ENCODE measurements at regions not wholly inside any gene's neighbourhood (a gene's known extent, or its start where the extent isn't known, plus 50 kb on each side); places are given as distances from the start of the nearest gene placed in this dataset.

DNA sequence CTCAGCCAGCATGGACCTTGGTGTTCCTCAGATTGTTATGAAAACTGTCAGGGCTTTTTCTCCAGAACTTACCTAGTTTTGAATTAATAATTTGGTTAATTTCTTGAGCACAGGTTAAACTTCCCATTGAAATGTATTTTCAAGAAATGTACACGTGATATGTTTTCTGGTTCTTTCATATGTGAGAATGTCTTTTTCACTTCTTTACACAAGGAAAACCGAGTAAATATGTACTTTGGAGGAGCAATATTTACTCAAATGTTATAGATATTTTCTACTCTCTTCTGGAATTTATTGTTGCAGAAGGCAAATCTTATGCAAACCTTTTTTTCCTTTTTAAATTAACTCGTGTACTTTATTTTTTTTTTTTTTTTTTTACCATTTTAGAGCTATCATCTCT is 134.3 kb downstream of the AHR start:
- TF ChIP-seq, protein P1, sequence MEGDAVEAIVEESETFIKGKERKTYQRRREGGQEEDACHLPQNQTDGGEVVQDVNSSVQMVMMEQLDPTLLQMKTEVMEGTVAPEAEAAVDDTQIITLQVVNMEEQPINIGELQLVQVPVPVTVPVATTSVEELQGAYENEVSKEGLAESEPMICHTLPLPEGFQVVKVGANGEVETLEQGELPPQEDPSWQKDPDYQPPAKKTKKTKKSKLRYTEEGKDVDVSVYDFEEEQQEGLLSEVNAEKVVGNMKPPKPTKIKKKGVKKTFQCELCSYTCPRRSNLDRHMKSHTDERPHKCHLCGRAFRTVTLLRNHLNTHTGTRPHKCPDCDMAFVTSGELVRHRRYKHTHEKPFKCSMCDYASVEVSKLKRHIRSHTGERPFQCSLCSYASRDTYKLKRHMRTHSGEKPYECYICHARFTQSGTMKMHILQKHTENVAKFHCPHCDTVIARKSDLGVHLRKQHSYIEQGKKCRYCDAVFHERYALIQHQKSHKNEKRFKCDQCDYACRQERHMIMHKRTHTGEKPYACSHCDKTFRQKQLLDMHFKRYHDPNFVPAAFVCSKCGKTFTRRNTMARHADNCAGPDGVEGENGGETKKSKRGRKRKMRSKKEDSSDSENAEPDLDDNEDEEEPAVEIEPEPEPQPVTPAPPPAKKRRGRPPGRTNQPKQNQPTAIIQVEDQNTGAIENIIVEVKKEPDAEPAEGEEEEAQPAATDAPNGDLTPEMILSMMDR (IDR thresholded peaks at IDR 0.05), result no peak
- TF ChIP-seq POLR2AphosphoS5 (IDR thresholded peaks at IDR 0.05; ENCODE audit: low read depth, low read length), result no peak
- TF ChIP-seq, protein P2, sequence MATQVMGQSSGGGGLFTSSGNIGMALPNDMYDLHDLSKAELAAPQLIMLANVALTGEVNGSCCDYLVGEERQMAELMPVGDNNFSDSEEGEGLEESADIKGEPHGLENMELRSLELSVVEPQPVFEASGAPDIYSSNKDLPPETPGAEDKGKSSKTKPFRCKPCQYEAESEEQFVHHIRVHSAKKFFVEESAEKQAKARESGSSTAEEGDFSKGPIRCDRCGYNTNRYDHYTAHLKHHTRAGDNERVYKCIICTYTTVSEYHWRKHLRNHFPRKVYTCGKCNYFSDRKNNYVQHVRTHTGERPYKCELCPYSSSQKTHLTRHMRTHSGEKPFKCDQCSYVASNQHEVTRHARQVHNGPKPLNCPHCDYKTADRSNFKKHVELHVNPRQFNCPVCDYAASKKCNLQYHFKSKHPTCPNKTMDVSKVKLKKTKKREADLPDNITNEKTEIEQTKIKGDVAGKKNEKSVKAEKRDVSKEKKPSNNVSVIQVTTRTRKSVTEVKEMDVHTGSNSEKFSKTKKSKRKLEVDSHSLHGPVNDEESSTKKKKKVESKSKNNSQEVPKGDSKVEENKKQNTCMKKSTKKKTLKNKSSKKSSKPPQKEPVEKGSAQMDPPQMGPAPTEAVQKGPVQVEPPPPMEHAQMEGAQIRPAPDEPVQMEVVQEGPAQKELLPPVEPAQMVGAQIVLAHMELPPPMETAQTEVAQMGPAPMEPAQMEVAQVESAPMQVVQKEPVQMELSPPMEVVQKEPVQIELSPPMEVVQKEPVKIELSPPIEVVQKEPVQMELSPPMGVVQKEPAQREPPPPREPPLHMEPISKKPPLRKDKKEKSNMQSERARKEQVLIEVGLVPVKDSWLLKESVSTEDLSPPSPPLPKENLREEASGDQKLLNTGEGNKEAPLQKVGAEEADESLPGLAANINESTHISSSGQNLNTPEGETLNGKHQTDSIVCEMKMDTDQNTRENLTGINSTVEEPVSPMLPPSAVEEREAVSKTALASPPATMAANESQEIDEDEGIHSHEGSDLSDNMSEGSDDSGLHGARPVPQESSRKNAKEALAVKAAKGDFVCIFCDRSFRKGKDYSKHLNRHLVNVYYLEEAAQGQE (IDR thresholded peaks at IDR 0.05; ENCODE audit: insufficient read depth in 1 of 2, low read depth in 2 of 2, low read length in 1 of 2), result no peak
